Epithelial cell of proximal tubule (primary cell): ENCODE measurements at regions not wholly inside any gene's neighbourhood (a gene's known extent, or its start where the extent isn't known, plus 50 kb on each side); places are given as distances from the start of the nearest gene placed in this dataset.
"Not testable (repeated sequence)": the region's sequence is repeated elsewhere in the genome, so short reads cannot be mapped to it uniquely, and the experiment has no call there.

Source experiments
- DNase-seq: peaks from one replicate; pipeline ENCODE4 v3.0.0-alpha.2; 2011; ENCODE audit warnings: low read depth
- H3K4me3 ChIP-seq: 2 replicates; pipeline ENCODE4 v1.5.1; 2011; ENCODE audit warnings: low read depth, mild to moderate bottlenecking, low read length
- CTCF ChIP-seq: conservative IDR thresholded peaks from 2 replicates; pipeline ENCODE4 v1.5.1; 2012; ENCODE audit warnings: low read depth, mild to moderate bottlenecking, low read length

- no peak for DNase-seq
- TF ChIP-seq CTCF, result no peak
- H3K4me3 ChIP-seq, result no peak overlapping the region
Measured at GRCh38 chr10:30141423-30141822, 82.0 kb upstream of the JCAD start.

- no peak overlapping the region for H3K4me3 ChIP-seq
- no peak for TF ChIP-seq CTCF
- DNase-seq, result no peak
Measured at GRCh38 chr10:30134171-30134945, 75.0 kb upstream of the JCAD start.

- DNase-seq, result no peak
- no peak overlapping the region for H3K4me3 ChIP-seq
- no peak for TF ChIP-seq CTCF
Measured at GRCh38 chr10:30133198-30133597, 73.8 kb upstream of the JCAD start.

- DNase-seq, H3K4me3 ChIP-seq: not testable (repeated sequence)
Measured at GRCh38 chr10:30131369-30131768, 72.0 kb upstream of the JCAD start.

GRCh38 chr10:30129326-30129725 is 69.9 kb upstream of the JCAD start:
- DNase-seq, H3K4me3 ChIP-seq: not testable (repeated sequence)

GRCh38 chr10:30127120-30127541 is 67.7 kb upstream of the JCAD start:
- no peak for DNase-seq
- TF ChIP-seq CTCF, result no peak
- no peak overlapping the region for H3K4me3 ChIP-seq

GRCh38 chr10:30125496-30125895 is 66.1 kb upstream of the JCAD start:
- TF ChIP-seq CTCF, result no peak
- DNase-seq, result no peak
- no peak overlapping the region for H3K4me3 ChIP-seq

- no peak overlapping the region for H3K4me3 ChIP-seq
- no peak for TF ChIP-seq CTCF
- DNase-seq, result no peak
Measured at GRCh38 chr10:30124704-30125103, 65.3 kb upstream of the JCAD start.
